Stimulated activated naive CD8-positive, alpha-beta T cell treated with anti-CD3 and anti-CD28 coated beads, Interleukin-15, Interleukin-2, amounts not matched to agents 100 ng/mL and 50 ng/mL, for 24 hours (primary cell): ENCODE measurements at regions not wholly inside any gene's neighbourhood (a gene's known extent, or its start where the extent isn't known, plus 50 kb on each side); places are given as distances from the start of the nearest gene placed in this dataset.
"Not testable (repeated sequence)": the region's sequence is repeated elsewhere in the genome, so short reads cannot be mapped to it uniquely, and the experiment has no call there.

Experiments
- H3K27ac Mint-ChIP-seq: one replicate; pipeline ENCODE4 v1.8.0; 2021; ENCODE audit warnings: mild to moderate bottlenecking, mixed read lengths
- H3K27me3 Mint-ChIP-seq: one replicate; pipeline ENCODE4 v1.8.0; 2021; ENCODE audit warnings: mixed read lengths
- H3K36me3 Mint-ChIP-seq: one replicate; pipeline ENCODE4 v1.8.0; 2021; ENCODE audit warnings: low read depth, mixed read lengths
- H3K4me1 Mint-ChIP-seq: one replicate; pipeline ENCODE4 v1.8.0; 2021; ENCODE audit warnings: low read depth, mixed read lengths
- H3K4me3 Mint-ChIP-seq: one replicate; pipeline ENCODE4 v1.8.0; 2021; ENCODE audit warnings: mild to moderate bottlenecking, mixed read lengths
- H3K9me3 Mint-ChIP-seq: one replicate; pipeline ENCODE4 v1.8.0; 2021; ENCODE audit warnings: mixed read lengths

- Mint-ChIP-seq H3K36me3 (no peaks in the 10 kb centered on the region), H3K4me3 (no peak overlapping the region), H3K4me1 (no peaks in the 10 kb centered on the region), H3K27ac (no peak overlapping the region), H3K27me3 (no peaks in the 10 kb centered on the region), H3K9me3 (peaks cover 21% of the 10 kb centered on the region)
Measured at GRCh38 chr3:87595798-87596197, 319.4 kb upstream of the POU1F1 start.

- Mint-ChIP-seq H3K36me3 (no peaks in the 10 kb centered on the region), H3K27ac (no peak overlapping the region), H3K4me3 (no peak overlapping the region), H3K4me1 (no peaks in the 10 kb centered on the region), H3K27me3 (no peaks in the 10 kb centered on the region), H3K9me3 (no peaks in the 10 kb centered on the region)
Measured at GRCh38 chr3:87581240-87581639, 304.9 kb upstream of the POU1F1 start.

- no peaks in the 10 kb centered on the region for H3K9me3 Mint-ChIP-seq
- H3K27me3 Mint-ChIP-seq, result no peaks in the 10 kb centered on the region
- no peaks in the 10 kb centered on the region for H3K36me3 Mint-ChIP-seq
- H3K4me3 Mint-ChIP-seq, result no peak overlapping the region
- H3K27ac Mint-ChIP-seq, result no peak overlapping the region
- no peaks in the 10 kb centered on the region for H3K4me1 Mint-ChIP-seq
Measured at GRCh38 chr3:87576752-87577151, 300.4 kb upstream of the POU1F1 start.

- H3K27ac Mint-ChIP-seq, result no peak overlapping the region
- H3K36me3 Mint-ChIP-seq, result no peaks in the 10 kb centered on the region
- H3K4me1 Mint-ChIP-seq, result no peaks in the 10 kb centered on the region
- no peak overlapping the region for H3K4me3 Mint-ChIP-seq
- no peaks in the 10 kb centered on the region for H3K27me3 Mint-ChIP-seq
- no peaks in the 10 kb centered on the region for H3K9me3 Mint-ChIP-seq
Measured at GRCh38 chr3:87575550-87575949, 299.2 kb upstream of the POU1F1 start.

- no peak overlapping the region for H3K27ac Mint-ChIP-seq
- no peaks in the 10 kb centered on the region for H3K9me3 Mint-ChIP-seq
- H3K4me3 Mint-ChIP-seq, result no peak overlapping the region
- H3K36me3 Mint-ChIP-seq, result no peaks in the 10 kb centered on the region
- H3K27me3 Mint-ChIP-seq, result no peaks in the 10 kb centered on the region
- H3K4me1 Mint-ChIP-seq, result no peaks in the 10 kb centered on the region
Measured at GRCh38 chr3:87568331-87568730, 291.9 kb upstream of the POU1F1 start.

GRCh38 chr3:87564438-87564837 lies 288.1 kb upstream of the POU1F1 start:
- Mint-ChIP-seq H3K27ac (no peak overlapping the region), H3K4me3 (no peak overlapping the region), H3K9me3 (no peaks in the 10 kb centered on the region), H3K4me1 (no peaks in the 10 kb centered on the region), H3K27me3 (no peaks in the 10 kb centered on the region), H3K36me3 (no peaks in the 10 kb centered on the region)

- Mint-ChIP-seq H3K4me1 (no peaks in the 10 kb centered on the region), H3K27me3 (no peaks in the 10 kb centered on the region), H3K36me3 (no peaks in the 10 kb centered on the region), H3K9me3 (no peaks in the 10 kb centered on the region), H3K4me3 (no peak overlapping the region), H3K27ac (no peak overlapping the region)
Measured at GRCh38 chr3:87563712-87564111, 287.3 kb upstream of the POU1F1 start.

GRCh38 chr3:87558492-87558891 lies 282.1 kb upstream of the POU1F1 start:
- Mint-ChIP-seq H3K4me3 (no peak overlapping the region), H3K27me3 (no peaks in the 10 kb centered on the region), H3K4me1 (no peaks in the 10 kb centered on the region), H3K36me3 (no peaks in the 10 kb centered on the region), H3K27ac (no peak overlapping the region), H3K9me3 (no peaks in the 10 kb centered on the region)

- Mint-ChIP-seq H3K27me3 (no peaks in the 10 kb centered on the region), H3K36me3 (no peaks in the 10 kb centered on the region), H3K4me3 (no peak overlapping the region), H3K9me3 (no peaks in the 10 kb centered on the region), H3K4me1 (no peaks in the 10 kb centered on the region), H3K27ac (no peak overlapping the region)
Measured at GRCh38 chr3:87555290-87555689, 278.9 kb upstream of the POU1F1 start.

- Mint-ChIP-seq H3K9me3 (no peaks in the 10 kb centered on the region), H3K27me3 (no peaks in the 10 kb centered on the region), H3K27ac (no peak overlapping the region), H3K4me1 (no peaks in the 10 kb centered on the region), H3K36me3 (no peaks in the 10 kb centered on the region), H3K4me3 (no peak overlapping the region)
Measured at GRCh38 chr3:87553058-87553457, 276.7 kb upstream of the POU1F1 start.

GRCh38 chr3:87550892-87551291 lies 274.5 kb upstream of the POU1F1 start:
- no peaks in the 10 kb centered on the region for H3K4me1 Mint-ChIP-seq
- H3K4me3 Mint-ChIP-seq, result no peak overlapping the region
- no peaks in the 10 kb centered on the region for H3K36me3 Mint-ChIP-seq
- H3K27ac Mint-ChIP-seq, result no peak overlapping the region
- H3K27me3 Mint-ChIP-seq, result no peaks in the 10 kb centered on the region
- H3K9me3 Mint-ChIP-seq, result no peaks in the 10 kb centered on the region

GRCh38 chr3:87549208-87549607 lies 272.8 kb upstream of the POU1F1 start:
- H3K27me3 Mint-ChIP-seq, result no peaks in the 10 kb centered on the region
- H3K4me3 Mint-ChIP-seq, result no peak overlapping the region
- H3K27ac Mint-ChIP-seq, result no peak overlapping the region
- H3K4me1 Mint-ChIP-seq, result no peaks in the 10 kb centered on the region
- H3K36me3 Mint-ChIP-seq, result no peaks in the 10 kb centered on the region
- no peaks in the 10 kb centered on the region for H3K9me3 Mint-ChIP-seq

GRCh38 chr3:87548271-87548670 lies 271.9 kb upstream of the POU1F1 start:
- H3K27ac Mint-ChIP-seq, result no peak overlapping the region
- H3K4me3 Mint-ChIP-seq, result no peak overlapping the region
- H3K4me1 Mint-ChIP-seq, result no peaks in the 10 kb centered on the region
- no peaks in the 10 kb centered on the region for H3K9me3 Mint-ChIP-seq
- H3K27me3 Mint-ChIP-seq, result no peaks in the 10 kb centered on the region
- H3K36me3 Mint-ChIP-seq, result no peaks in the 10 kb centered on the region

GRCh38 chr3:87546216-87546615 lies 269.8 kb upstream of the POU1F1 start:
- Mint-ChIP-seq H3K27ac (no peak overlapping the region), H3K36me3 (no peaks in the 10 kb centered on the region), H3K9me3 (no peaks in the 10 kb centered on the region), H3K27me3 (no peaks in the 10 kb centered on the region), H3K4me1 (no peaks in the 10 kb centered on the region), H3K4me3 (no peak overlapping the region)

- not testable (repeated sequence) for H3K4me1 Mint-ChIP-seq, H3K9me3 Mint-ChIP-seq, H3K27ac Mint-ChIP-seq, H3K36me3 Mint-ChIP-seq, H3K27me3 Mint-ChIP-seq, H3K4me3 Mint-ChIP-seq
Measured at GRCh38 chr3:87543408-87543807, 267.0 kb upstream of the POU1F1 start.

GRCh38 chr3:87541723-87542122 lies 265.3 kb upstream of the POU1F1 start:
- H3K4me1 Mint-ChIP-seq, result no peaks in the 10 kb centered on the region
- H3K9me3 Mint-ChIP-seq, result peaks cover 5% of the 10 kb centered on the region
- no peaks in the 10 kb centered on the region for H3K36me3 Mint-ChIP-seq
- H3K27me3 Mint-ChIP-seq, result no peaks in the 10 kb centered on the region
- no peak overlapping the region for H3K27ac Mint-ChIP-seq
- no peak overlapping the region for H3K4me3 Mint-ChIP-seq

- not testable (repeated sequence) for H3K27ac Mint-ChIP-seq, H3K27me3 Mint-ChIP-seq, H3K4me1 Mint-ChIP-seq, H3K9me3 Mint-ChIP-seq, H3K36me3 Mint-ChIP-seq, H3K4me3 Mint-ChIP-seq
Measured at GRCh38 chr3:87538722-87539121, 262.3 kb upstream of the POU1F1 start.
